Panc1 (cell line): ENCODE measurements at regions not wholly inside any gene's neighbourhood (a gene's known extent, or its start where the extent isn't known, plus 50 kb on each side); places are given as distances from the start of the nearest gene placed in this dataset.

Source experiments
- ATAC-seq: fragments of 200-7000 bp; cut with Tn5 transposase; 2 replicates; pipeline ENCODE4 v1.9.1; 2020; ENCODE audit warnings: mild to moderate bottlenecking, moderate library complexity
- BruUV-seq: library from RNA; stranded (reverse); fragments of 400-500 nt; replicated peaks from 2 replicates; lab custom pipeline; 2021; lab: Mats Ljungman, UMichigan
- CTCF ChIA-PET: fragments of 300-600 bp; sonication (Branson Sonifier 250); formaldehyde crosslinking; loops from one replicate; lab custom pipeline; 2022; ENCODE audit warnings: antibody characterized with exemption; lab: Charles Lee
- POLR2A ChIA-PET: fragments of 300-600 bp; sonication (Branson Sonifier 250); formaldehyde crosslinking; loops from one replicate; lab custom pipeline; 2022; ENCODE audit warnings: antibody characterized with exemption; lab: Charles Lee
- DNase-seq: peaks from one replicate; pipeline ENCODE4 v3.0.0-alpha.2; 2010; ENCODE audit warnings: low read depth, low spot score
- H3K27ac ChIP-seq: 2 replicates; pipeline ENCODE4 v1.5.1; 2011; ENCODE audit warnings: mild to moderate bottlenecking, low read length, inconsistent platforms
- H3K27me3 ChIP-seq: fragments of 200-500 bp; sonication (Bioruptor generic); 2 replicates; pipeline ENCODE4 v1.6.0; 2014; ENCODE audit warnings: low read length, inconsistent platforms; ENCODE audit not compliant: control insufficient read depth, insufficient read depth
- H3K36me3 ChIP-seq: fragments of 200-500 bp; sonication (Bioruptor generic); 2 replicates; pipeline ENCODE4 v1.5.1; 2014; ENCODE audit warnings: inconsistent platforms, mild to moderate bottlenecking, low read length, moderate library complexity; ENCODE audit not compliant: control insufficient read depth, insufficient read depth
- H3K4me1 ChIP-seq: 2 replicates; pipeline ENCODE4 v1.5.1; 2011; ENCODE audit warnings: inconsistent platforms, mild to moderate bottlenecking, low read length, moderate library complexity; ENCODE audit not compliant: control insufficient read depth, insufficient read depth
- H3K4me3 ChIP-seq, 2 experiments: 2 replicates each; pipeline ENCODE4 v1.5.1; 2011 to 2012; ENCODE audit warnings: low read depth in 2 of 2, low read length in 2 of 2, mild to moderate bottlenecking in 2 of 2, inconsistent platforms in 1 of 2, moderate library complexity in 1 of 2
- H3K9me3 ChIP-seq: fragments of 200-500 bp; sonication (Bioruptor generic); 2 replicates; pipeline ENCODE4 v1.5.1; 2014; ENCODE audit warnings: low read depth, mild to moderate bottlenecking, inconsistent platforms, low read length, moderate library complexity; ENCODE audit not compliant: control insufficient read depth, insufficient read depth
- POLR2AphosphoS5 ChIP-seq: IDR thresholded peaks from 2 replicates; pipeline ENCODE4 v1.6.1; 2012; ENCODE audit warnings: mild to moderate bottlenecking, low read depth, low read length, moderate library complexity
- SIN3A ChIP-seq: IDR thresholded peaks from 2 replicates; pipeline ENCODE4 v1.6.1; 2012; ENCODE audit warnings: low read depth, mild to moderate bottlenecking, low read length, moderate library complexity, borderline replicate concordance; ENCODE audit not compliant: insufficient read depth
- TCF7L2 ChIP-seq: IDR thresholded peaks from 2 replicates; pipeline ENCODE4 v1.6.1; 2011; ENCODE audit warnings: mild to moderate bottlenecking, low read depth, low read length, inconsistent platforms
- in situ Hi-C: cut with HindIII; loops from 2 replicates; pipeline ENCODE4 v1.10.0; 2016; ENCODE audit warnings: low sequenced_read_pairs, low pct_unique_long_range_greater_than_20kb
- intact Hi-C: fragments of 100-400 bp; cut with micrococcal nuclease; formaldehyde crosslinking; loops from one replicate; pipeline ENCODE4 v1.10.0; 2022; ENCODE audit not compliant: unreplicated experiment
- TF ChIP-seq, protein P1 (sequence below), 2 experiments: IDR thresholded peaks; 2 replicates each; pipeline ENCODE4 v1.6.1; 2011 to 2012; ENCODE audit warnings: low read depth in 2 of 2, control low read depth in 1 of 2, low read length in 1 of 2, mild to moderate bottlenecking in 1 of 2, moderate library complexity in 1 of 2; ENCODE audit not compliant: insufficient read depth in 1 of 2
- TF ChIP-seq, protein P2 (sequence below): fragments of 450-650 bp; IDR thresholded peaks from 2 replicates; pipeline ENCODE4 v1.5.1; 2017; ENCODE audit warnings: mild to moderate bottlenecking

DNA sequence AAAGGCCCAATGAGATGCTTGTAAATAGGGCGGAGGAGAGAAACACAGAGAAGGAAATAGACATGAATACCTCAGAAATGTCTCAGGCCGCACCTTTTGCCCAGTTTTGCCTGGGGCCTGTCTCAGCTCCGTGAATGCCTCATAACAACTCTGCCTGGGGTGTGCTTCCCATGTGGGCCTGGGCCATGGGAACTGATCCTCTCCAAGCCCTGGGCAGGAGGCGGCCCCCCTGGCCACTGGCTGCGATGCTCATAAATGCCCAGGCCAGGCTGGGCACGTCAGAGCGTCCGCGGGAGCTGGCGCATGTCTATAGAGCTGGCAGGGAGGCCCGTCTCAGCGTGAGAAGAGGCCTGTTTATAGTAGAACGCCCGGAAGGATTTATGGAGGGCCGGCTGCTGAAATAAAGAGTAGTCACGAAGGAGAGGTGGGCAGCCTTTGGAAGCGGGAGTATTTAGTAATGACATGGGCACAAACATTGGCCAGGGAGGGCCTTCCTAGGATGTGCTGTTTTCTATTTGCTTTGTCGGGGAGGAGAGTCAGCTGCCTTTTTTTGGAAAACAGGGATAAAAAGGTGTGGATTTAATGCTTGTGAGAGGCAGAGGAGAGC is 85.9 kb upstream of the IGF1R start:
- intact Hi-C loops, result no loop called here
- H3K4me3 ChIP-seq, result no peak overlapping the region
- POLR2A ChIA-PET, result no interaction called here

DNA sequence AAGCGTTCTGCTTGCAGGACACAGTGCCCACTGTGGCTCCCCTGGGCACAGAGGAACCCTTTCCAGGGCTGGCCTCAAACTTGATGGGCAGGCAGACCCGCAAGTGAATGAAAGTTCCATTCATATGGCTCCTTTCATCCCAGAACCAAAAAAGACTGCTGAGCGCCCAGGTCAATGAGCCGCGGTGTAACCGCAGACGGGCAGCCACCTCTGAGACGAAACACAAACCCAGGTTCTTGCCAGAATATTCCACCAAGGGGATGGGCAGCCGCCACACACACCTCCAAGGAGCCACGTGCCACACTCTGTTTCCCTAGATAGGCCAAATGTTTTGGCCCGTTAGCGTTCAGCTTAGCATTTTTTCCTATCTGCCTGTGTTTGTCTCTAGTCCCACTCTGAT is 82.8 kb upstream of the IGF1R start:
- H3K4me1 ChIP-seq, result no peaks in the 10 kb centered on the region
- intact Hi-C loops, result no loop called here
- no TSS peak for BruUV-seq
- no peaks in the 10 kb centered on the region for H3K36me3 ChIP-seq
- no peak for ATAC-seq
- H3K27me3 ChIP-seq, result no peaks in the 10 kb centered on the region; the same call in 1 of the 2 replicates
- ChIA-PET CTCF (no interaction called here), POLR2A (no interaction called here)
- H3K27ac ChIP-seq, result no peak overlapping the region
- TF ChIP-seq TCF7L2, result no peak
- TF ChIP-seq, protein P1, sequence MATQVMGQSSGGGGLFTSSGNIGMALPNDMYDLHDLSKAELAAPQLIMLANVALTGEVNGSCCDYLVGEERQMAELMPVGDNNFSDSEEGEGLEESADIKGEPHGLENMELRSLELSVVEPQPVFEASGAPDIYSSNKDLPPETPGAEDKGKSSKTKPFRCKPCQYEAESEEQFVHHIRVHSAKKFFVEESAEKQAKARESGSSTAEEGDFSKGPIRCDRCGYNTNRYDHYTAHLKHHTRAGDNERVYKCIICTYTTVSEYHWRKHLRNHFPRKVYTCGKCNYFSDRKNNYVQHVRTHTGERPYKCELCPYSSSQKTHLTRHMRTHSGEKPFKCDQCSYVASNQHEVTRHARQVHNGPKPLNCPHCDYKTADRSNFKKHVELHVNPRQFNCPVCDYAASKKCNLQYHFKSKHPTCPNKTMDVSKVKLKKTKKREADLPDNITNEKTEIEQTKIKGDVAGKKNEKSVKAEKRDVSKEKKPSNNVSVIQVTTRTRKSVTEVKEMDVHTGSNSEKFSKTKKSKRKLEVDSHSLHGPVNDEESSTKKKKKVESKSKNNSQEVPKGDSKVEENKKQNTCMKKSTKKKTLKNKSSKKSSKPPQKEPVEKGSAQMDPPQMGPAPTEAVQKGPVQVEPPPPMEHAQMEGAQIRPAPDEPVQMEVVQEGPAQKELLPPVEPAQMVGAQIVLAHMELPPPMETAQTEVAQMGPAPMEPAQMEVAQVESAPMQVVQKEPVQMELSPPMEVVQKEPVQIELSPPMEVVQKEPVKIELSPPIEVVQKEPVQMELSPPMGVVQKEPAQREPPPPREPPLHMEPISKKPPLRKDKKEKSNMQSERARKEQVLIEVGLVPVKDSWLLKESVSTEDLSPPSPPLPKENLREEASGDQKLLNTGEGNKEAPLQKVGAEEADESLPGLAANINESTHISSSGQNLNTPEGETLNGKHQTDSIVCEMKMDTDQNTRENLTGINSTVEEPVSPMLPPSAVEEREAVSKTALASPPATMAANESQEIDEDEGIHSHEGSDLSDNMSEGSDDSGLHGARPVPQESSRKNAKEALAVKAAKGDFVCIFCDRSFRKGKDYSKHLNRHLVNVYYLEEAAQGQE (IDR thresholded peaks at IDR 0.05; ENCODE audit: insufficient read depth in 1 of 2, low read depth in 2 of 2, low read length in 1 of 2), result no peak
- TF ChIP-seq, protein P2, sequence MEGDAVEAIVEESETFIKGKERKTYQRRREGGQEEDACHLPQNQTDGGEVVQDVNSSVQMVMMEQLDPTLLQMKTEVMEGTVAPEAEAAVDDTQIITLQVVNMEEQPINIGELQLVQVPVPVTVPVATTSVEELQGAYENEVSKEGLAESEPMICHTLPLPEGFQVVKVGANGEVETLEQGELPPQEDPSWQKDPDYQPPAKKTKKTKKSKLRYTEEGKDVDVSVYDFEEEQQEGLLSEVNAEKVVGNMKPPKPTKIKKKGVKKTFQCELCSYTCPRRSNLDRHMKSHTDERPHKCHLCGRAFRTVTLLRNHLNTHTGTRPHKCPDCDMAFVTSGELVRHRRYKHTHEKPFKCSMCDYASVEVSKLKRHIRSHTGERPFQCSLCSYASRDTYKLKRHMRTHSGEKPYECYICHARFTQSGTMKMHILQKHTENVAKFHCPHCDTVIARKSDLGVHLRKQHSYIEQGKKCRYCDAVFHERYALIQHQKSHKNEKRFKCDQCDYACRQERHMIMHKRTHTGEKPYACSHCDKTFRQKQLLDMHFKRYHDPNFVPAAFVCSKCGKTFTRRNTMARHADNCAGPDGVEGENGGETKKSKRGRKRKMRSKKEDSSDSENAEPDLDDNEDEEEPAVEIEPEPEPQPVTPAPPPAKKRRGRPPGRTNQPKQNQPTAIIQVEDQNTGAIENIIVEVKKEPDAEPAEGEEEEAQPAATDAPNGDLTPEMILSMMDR, result no peak
- TF ChIP-seq SIN3A, result no peak
- no peak for TF ChIP-seq POLR2AphosphoS5
- H3K9me3 ChIP-seq, result no peaks in the 10 kb centered on the region
- no peak overlapping the region for H3K4me3 ChIP-seq
- no peak for DNase-seq
- in situ Hi-C loops, result no loop called here

More for the DNA sequence above, 85.9 kb upstream of the IGF1R start:
- Histone ChIP-seq H3K9me3 (no peaks in the 10 kb centered on the region), H3K27ac (no peak overlapping the region), H3K4me1 (no peaks in the 10 kb centered on the region), H3K27me3 (no peaks in the 10 kb centered on the region), H3K36me3 (no peaks in the 10 kb centered on the region)
- TF ChIP-seq POLR2AphosphoS5 (no peak), TCF7L2 (no peak)
- TF ChIP-seq, protein P2, result no peak
- TF ChIP-seq, protein P1 (IDR thresholded peaks at IDR 0.05; ENCODE audit: insufficient read depth in 1 of 2, low read depth in 2 of 2, low read length in 1 of 2), result no peak
- BruUV-seq, result no TSS peak
- CTCF ChIA-PET, result no interaction called here
- ATAC-seq, result no peak
- DNase-seq, result no peak
- in situ Hi-C loops, result no loop called here
